Stomach (tissue), 8 donors: ENCODE measurements at regions not wholly inside any gene's neighbourhood (a gene's known extent, or its start where the extent isn't known, plus 50 kb on each side); places are given as distances from the start of the nearest gene placed in this dataset.

Experiments
- DNase-seq, 2 donors: peaks; one replicate each; pipeline versions ENCODE4 v3.0.0 to v3.0.0-alpha.2; 2013 to 2019
- H3K27ac ChIP-seq, 5 donors: fragments of 200-600 bp in 4 of 5; sonication (generic) in 4 of 5; one replicate each; pipeline ENCODE4 v1.5.1; 2013 to 2019; ENCODE audit warnings: mild to moderate bottlenecking in 1 of 5, moderate library complexity in 1 of 5
- H3K27me3 ChIP-seq, 3 donors: fragments of 200-600 bp; sonication (generic); one replicate each; pipeline ENCODE4 v1.5.1; 2017 to 2019; ENCODE audit warnings: mixed run types in 1 of 3
- H3K36me3 ChIP-seq, 4 donors: fragments of 200-600 bp; sonication (generic); 1 replicate in 3 of 4; 2 replicates in 1 of 4; pipeline ENCODE4 v1.5.1; 2016 to 2019
- H3K4me1 ChIP-seq, 4 donors: fragments of 200-600 bp; sonication (generic); one replicate each; pipeline ENCODE4 v1.5.1; 2016 to 2019
- H3K4me3 ChIP-seq, 4 donors: fragments of 200-600 bp; sonication (generic) in 3 of 4; one replicate each; pipeline ENCODE4 v1.5.1; 2016 to 2019; ENCODE audit warnings: mild to moderate bottlenecking in 1 of 4
- H3K9me3 ChIP-seq, 4 donors: fragments of 200-600 bp; sonication (generic); one replicate each; pipeline ENCODE4 v1.5.1; 2016 to 2019
- EP300 ChIP-seq: sonication (generic); formaldehyde crosslinking; IDR thresholded peaks from one replicate; pipeline ENCODE4 v1.6.1; 2017; ENCODE audit warnings: antibody characterized with exemption
- POLR2A ChIP-seq, 4 donors: fragments of 450-650 bp; IDR thresholded peaks; one replicate each; pipeline ENCODE4 v1.6.1; 2016; ENCODE audit warnings: antibody characterized with exemption in 4 of 4, control low read depth in 2 of 4, mild to moderate bottlenecking in 1 of 4, moderate library complexity in 1 of 4
- POLR2AphosphoS5 ChIP-seq, 3 donors: sonication (generic); formaldehyde crosslinking; IDR thresholded peaks; one replicate each; pipeline ENCODE4 v1.6.1; 2016; ENCODE audit warnings: antibody characterized with exemption in 3 of 3
- WGBS, 5 donors: extraction: QIAGEN DNeasy Blood & Tissue Kit in 3 of 5; methylation state at CpG; one replicate each; pipeline versions ENCODE4 v1.1.5 to v1.1.7; 2013 to 2018; 5-methylcytosine and 5-hydroxymethylcytosine counted together
- intact Hi-C: fragments of 100-400 bp; cut with DNase I; formaldehyde crosslinking; loops from one replicate; pipeline ENCODE4 v1.15.1; 2023; ENCODE audit warnings: low total_unique reads
- TF ChIP-seq, protein P1 (sequence below), 7 experiments: fragments of 450-650 bp in 4 of 7; fragments of 200-600 bp in 3 of 7; sonication (generic) in 3 of 7; IDR thresholded peaks; one replicate each; pipeline ENCODE4 v1.5.1; 2016 to 2019; ENCODE audit warnings: antibody characterized with exemption in 7 of 7, control low read depth in 2 of 7, mild to moderate bottlenecking in 1 of 7
- donor health status: healthy with polysubstance abuse.
- donor health status: Bipolar disorder and iron deficiency.
- donor health status: healthy.

- intact Hi-C loops: no loop called here
- Histone ChIP-seq H3K4me1 (no peaks in the 10 kb centered on the region), H3K4me3 (no peak overlapping the region), H3K36me3 (no peaks in the 10 kb centered on the region), H3K27ac (no peak overlapping the region), H3K27me3 (no peaks in the 10 kb centered on the region), H3K9me3 (no peaks in the 10 kb centered on the region)
- DNase-seq: peak; percentile 6 to 26
- TF ChIP-seq, protein P1, sequence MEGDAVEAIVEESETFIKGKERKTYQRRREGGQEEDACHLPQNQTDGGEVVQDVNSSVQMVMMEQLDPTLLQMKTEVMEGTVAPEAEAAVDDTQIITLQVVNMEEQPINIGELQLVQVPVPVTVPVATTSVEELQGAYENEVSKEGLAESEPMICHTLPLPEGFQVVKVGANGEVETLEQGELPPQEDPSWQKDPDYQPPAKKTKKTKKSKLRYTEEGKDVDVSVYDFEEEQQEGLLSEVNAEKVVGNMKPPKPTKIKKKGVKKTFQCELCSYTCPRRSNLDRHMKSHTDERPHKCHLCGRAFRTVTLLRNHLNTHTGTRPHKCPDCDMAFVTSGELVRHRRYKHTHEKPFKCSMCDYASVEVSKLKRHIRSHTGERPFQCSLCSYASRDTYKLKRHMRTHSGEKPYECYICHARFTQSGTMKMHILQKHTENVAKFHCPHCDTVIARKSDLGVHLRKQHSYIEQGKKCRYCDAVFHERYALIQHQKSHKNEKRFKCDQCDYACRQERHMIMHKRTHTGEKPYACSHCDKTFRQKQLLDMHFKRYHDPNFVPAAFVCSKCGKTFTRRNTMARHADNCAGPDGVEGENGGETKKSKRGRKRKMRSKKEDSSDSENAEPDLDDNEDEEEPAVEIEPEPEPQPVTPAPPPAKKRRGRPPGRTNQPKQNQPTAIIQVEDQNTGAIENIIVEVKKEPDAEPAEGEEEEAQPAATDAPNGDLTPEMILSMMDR (IDR thresholded peaks at IDR 0.05): no peak
- TF ChIP-seq POLR2A (IDR thresholded peaks at IDR 0.05) (no peak), EP300 (no peak), POLR2AphosphoS5 (IDR thresholded peaks at IDR 0.05) (no peak)
- WGBS, 5 donors: 8 to 22% (median 13%) methylated on average over 3 of the region's 3 CpGs
Observed at GRCh38 chr2:76391678-76392077, 681.0 kb upstream of the GCFC2 start.

- Histone ChIP-seq H3K36me3 (no peaks in the 10 kb centered on the region), H3K4me1 (no peaks in the 10 kb centered on the region), H3K27me3 (no peaks in the 10 kb centered on the region), H3K9me3 (no peaks in the 10 kb centered on the region), H3K27ac (no peak overlapping the region), H3K4me3 (no peak overlapping the region)
- TF ChIP-seq EP300: no peak
- TF ChIP-seq POLR2A (IDR thresholded peaks at IDR 0.05): no peak
- no peak for TF ChIP-seq POLR2AphosphoS5 (IDR thresholded peaks at IDR 0.05)
- TF ChIP-seq, protein P1 (IDR thresholded peaks at IDR 0.05): no peak
- DNase-seq: no peak
- intact Hi-C loops: no loop called here
- WGBS, 5 donors: 75 to 92% (median 80%) methylated on average over 1 of the region's 1 CpG
Observed at GRCh38 chr2:76387294-76387693, 676.6 kb upstream of the GCFC2 start.

GRCh38 chr2:76385943-76386342 lies 675.2 kb upstream of the GCFC2 start:
- no peaks in the 10 kb centered on the region for H3K4me1 ChIP-seq
- no peaks in the 10 kb centered on the region for H3K27me3 ChIP-seq
- TF ChIP-seq EP300 (no peak), POLR2A (IDR thresholded peaks at IDR 0.05) (no peak), POLR2AphosphoS5 (IDR thresholded peaks at IDR 0.05) (no peak)
- TF ChIP-seq, protein P1 (IDR thresholded peaks at IDR 0.05): no peak
- intact Hi-C loops: no loop called here
- no peak overlapping the region for H3K4me3 ChIP-seq
- no peak for DNase-seq
- H3K36me3 ChIP-seq: no peaks in the 10 kb centered on the region
- H3K9me3 ChIP-seq: no peaks in the 10 kb centered on the region
- no peak overlapping the region for H3K27ac ChIP-seq
- 91 to 98% (median 95%) methylated on average over 1 of the region's 1 CpG for WGBS, 5 donors

DNA sequence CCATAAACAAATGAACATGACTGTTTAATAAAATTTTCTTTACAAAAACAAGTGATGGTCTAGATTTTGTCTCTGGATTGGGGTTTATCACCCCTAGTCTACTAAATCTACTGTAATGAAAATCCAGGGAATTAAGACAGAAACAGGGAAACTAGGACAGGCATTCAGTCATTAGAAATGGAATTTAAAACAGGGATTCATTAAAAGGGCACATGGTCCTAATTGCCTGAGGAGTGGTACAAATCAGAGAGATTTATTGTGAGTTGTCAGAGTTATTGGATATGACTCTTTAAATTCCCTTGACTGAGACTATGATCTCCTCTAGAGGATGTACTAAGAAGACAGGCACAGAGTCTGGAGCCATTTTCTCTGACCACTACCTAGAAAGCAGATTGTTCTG lies 670.9 kb upstream of the GCFC2 start:
- TF ChIP-seq POLR2AphosphoS5 (IDR thresholded peaks at IDR 0.05) (no peak), EP300 (no peak), POLR2A (IDR thresholded peaks at IDR 0.05) (no peak)
- TF ChIP-seq, protein P1 (IDR thresholded peaks at IDR 0.05): no peak
- intact Hi-C loops: no loop called here
- Histone ChIP-seq H3K4me1 (no peaks in the 10 kb centered on the region), H3K36me3 (no peaks in the 10 kb centered on the region), H3K27me3 (no peaks in the 10 kb centered on the region), H3K9me3 (no peaks in the 10 kb centered on the region), H3K27ac (no peak overlapping the region), H3K4me3 (no peak overlapping the region)
- DNase-seq: no peak
